SU-DHL-6 (cell line): ENCODE measurements at regions not wholly inside any gene's neighbourhood (a gene's known extent, or its start where the extent isn't known, plus 50 kb on each side); places are given as distances from the start of the nearest gene placed in this dataset.
"Not testable (repeated sequence)": the region's sequence is repeated elsewhere in the genome, so short reads cannot be mapped to it uniquely, and the experiment has no call there.

Experiments
- H2AFZ ChIP-seq: fragments of 200-600 bp; sonication (generic); 2 replicates; pipeline ENCODE4 v1.6.1; 2014; ENCODE audit warnings: low read depth, mild to moderate bottlenecking, moderate library complexity, mixed read lengths, antibody characterized with exemption, low read length; ENCODE audit not compliant: severe bottlenecking
- H3F3A ChIP-seq: fragments of 200-600 bp; shearing (Covaris generic); 2 replicates; pipeline ENCODE4 v1.6.0; 2016; ENCODE audit warnings: antibody characterized with exemption, mild to moderate bottlenecking; ENCODE audit not compliant: insufficient read depth
- H3K27ac ChIP-seq: fragments of 200-600 bp; sonication (generic); 2 replicates; pipeline ENCODE4 v1.5.1; 2016; ENCODE audit warnings: low read depth, mild to moderate bottlenecking, low read length, moderate library complexity, mixed read lengths
- H3K27me3 ChIP-seq: fragments of 200-600 bp; sonication (generic), shearing (Covaris generic); 2 replicates; pipeline ENCODE4 v1.6.0; 2014; ENCODE audit warnings: mild to moderate bottlenecking, low read length
- H3K36me3 ChIP-seq: fragments of 200-600 bp; sonication (generic); 2 replicates; pipeline ENCODE4 v1.6.1; 2014; ENCODE audit warnings: mild to moderate bottlenecking, low read length, mixed read lengths
- H3K4me2 ChIP-seq: fragments of 300-600, 200-600 bp; shearing (Covaris generic), sonication (generic); 2 replicates; pipeline ENCODE4 v1.6.0; 2014; ENCODE audit warnings: low read length, low read depth, mild to moderate bottlenecking; ENCODE audit not compliant: poor library complexity, severe bottlenecking
- H3K4me3 ChIP-seq: fragments of 200-600 bp; sonication (generic); 2 replicates; pipeline ENCODE4 v1.5.1; 2014; ENCODE audit warnings: antibody characterized with exemption, low read length, mild to moderate bottlenecking, mixed read lengths; ENCODE audit not compliant: insufficient read depth, poor library complexity, severe bottlenecking
- H3K79me2 ChIP-seq: fragments of 200-600 bp; sonication (generic); 2 replicates; pipeline ENCODE4 v1.6.1; 2014; ENCODE audit warnings: mild to moderate bottlenecking, low read length, moderate library complexity; ENCODE audit not compliant: insufficient read depth
- H3K9ac ChIP-seq: fragments of 200-600 bp; sonication (generic); 2 replicates; pipeline ENCODE4 v1.7.0; 2014; ENCODE audit warnings: mild to moderate bottlenecking, low read length
- H3K9me2 ChIP-seq: fragments of 200-600 bp; sonication (generic); replicated peaks from 2 replicates; pipeline ENCODE4 v1.6.1; 2014; ENCODE audit warnings: low read length; ENCODE audit not compliant: insufficient read depth
- H3K9me3 ChIP-seq: fragments of 200-600 bp; sonication (generic); 2 replicates; pipeline ENCODE4 v1.6.1; 2014; ENCODE audit warnings: low read length, mixed read lengths; ENCODE audit not compliant: insufficient read depth
- H4K20me1 ChIP-seq: fragments of 200-600 bp; sonication (generic); 2 replicates; pipeline ENCODE4 v1.6.1; 2014; ENCODE audit warnings: low read depth, mild to moderate bottlenecking, antibody characterized with exemption, low read length, moderate library complexity, mixed read lengths
- CTCF ChIP-seq: fragments of 200-600 bp; sonication (generic); IDR thresholded peaks from one replicate; pipeline ENCODE4 v1.5.1; 2017; ENCODE audit warnings: antibody characterized with exemption, mild to moderate bottlenecking, low read length, moderate library complexity; ENCODE audit not compliant: insufficient read depth, poor library complexity, severe bottlenecking
- EZH2phosphoT487 ChIP-seq: fragments of 200-600 bp; sonication (generic), shearing (Covaris generic); conservative IDR thresholded peaks from 2 replicates; pipeline ENCODE4 v1.6.1; 2018; ENCODE audit warnings: mild to moderate bottlenecking, antibody characterized with exemption, low read length, moderate library complexity, mixed read lengths

DNA sequence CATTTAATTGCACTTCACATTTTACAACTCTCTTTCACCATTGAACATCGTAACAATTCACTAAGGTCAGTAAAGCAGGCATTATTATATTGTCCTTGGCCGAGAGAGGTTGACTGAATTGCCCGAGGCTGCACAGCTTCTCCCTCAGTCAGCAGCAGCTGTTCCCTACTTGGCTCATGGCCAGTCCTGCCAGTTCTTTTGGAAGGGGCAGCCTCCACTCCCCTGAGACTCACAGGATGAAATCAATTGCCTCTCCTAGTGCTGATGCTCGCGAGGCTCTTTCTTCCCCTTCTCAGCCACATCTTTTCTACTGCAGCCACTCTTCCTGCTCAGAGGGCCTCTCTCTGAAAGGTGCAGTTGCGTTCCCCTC, 79.9 kb upstream of the KCNA1 start:
- Histone ChIP-seq H3K9ac (peak overlapping the region; percentile 75), H3K4me2 (peak overlapping the region; percentile 89), H3K36me3 (no peaks in the 10 kb centered on the region)

DNA sequence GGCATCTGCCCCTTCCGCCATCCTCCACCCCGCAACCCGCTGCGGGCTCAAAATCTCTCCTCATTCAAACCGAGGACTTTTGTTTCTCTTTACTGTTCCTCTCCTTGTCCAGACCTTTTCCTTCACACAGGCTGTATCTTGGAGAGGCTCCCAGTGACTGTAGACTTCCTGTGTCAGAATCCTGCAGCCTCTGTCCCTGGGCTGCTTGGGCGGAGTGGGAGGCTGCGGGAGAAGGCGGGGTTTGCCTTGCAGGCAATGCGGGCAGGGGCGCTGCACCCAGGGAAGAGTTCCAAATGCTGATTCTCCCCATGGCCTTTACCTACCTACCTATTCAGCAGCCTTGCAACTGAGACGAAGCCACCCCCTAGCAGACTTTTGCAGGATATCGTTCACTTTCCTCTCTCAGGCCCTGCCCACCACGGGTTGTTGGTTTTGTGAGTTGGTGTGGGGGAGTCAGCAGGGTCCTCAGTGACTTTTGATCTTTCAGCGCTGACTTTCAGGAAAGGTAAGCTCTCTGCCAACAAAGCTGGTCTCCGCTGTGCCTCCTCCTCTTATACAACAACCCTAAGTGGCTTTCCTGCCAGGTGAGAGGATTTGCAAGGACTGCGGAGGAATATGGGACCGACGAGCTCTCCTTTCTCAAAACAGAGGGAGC, 79.0 kb upstream of the KCNA1 start:
- TF ChIP-seq EZH2phosphoT487, result no peak
- Histone ChIP-seq H3K9me3 (peaks cover 8% of the 10 kb centered on the region; the same call in 1 of the 2 replicates), H3K79me2 (no peaks in the 10 kb centered on the region; the same call in 1 of the 2 replicates), H3K9me2 (no peaks in the 10 kb centered on the region), H3K4me2 (no peak overlapping the region), H3K36me3 (no peaks in the 10 kb centered on the region), H3F3A (peaks cover 6% of the 10 kb centered on the region), H3K27me3 (no peaks in the 10 kb centered on the region), H3K27ac (peak overlapping the region; percentile 89; the same call in 1 of the 2 replicates), H3K9ac (0 out of 2 replicates have a peak overlapping the region, but pooled peaks have one; percentile 75), H3K4me3 (no peak overlapping the region), H4K20me1 (no peaks in the 10 kb centered on the region), H2AFZ (no peak overlapping the region)

More for the DNA sequence above, 79.9 kb upstream of the KCNA1 start:
- H3K27me3 ChIP-seq, result no peaks in the 10 kb centered on the region
- no peaks in the 10 kb centered on the region; the same call in 1 of the 2 replicates for H3K79me2 ChIP-seq
- H3K9me2 ChIP-seq, result no peaks in the 10 kb centered on the region
- peak overlapping the region; percentile 89 for H3K27ac ChIP-seq
- no peak overlapping the region for H2AFZ ChIP-seq
- TF ChIP-seq CTCF, result no peak
- TF ChIP-seq EZH2phosphoT487, result no peak
- peak overlapping the region; percentile 22 for H3K4me3 ChIP-seq
- H3K9me3 ChIP-seq, result peaks cover 8% of the 10 kb centered on the region; the same call in 1 of the 2 replicates
- no peaks in the 10 kb centered on the region for H4K20me1 ChIP-seq
- peaks cover 13% of the 10 kb centered on the region for H3F3A ChIP-seq

GRCh38 chr12:4833053-4833452, 76.7 kb upstream of the KCNA1 start:
- no peaks in the 10 kb centered on the region for H3K9me2 ChIP-seq
- H3K4me2 ChIP-seq, result no peak overlapping the region
- H3F3A ChIP-seq, result no peaks in the 10 kb centered on the region
- no peak for TF ChIP-seq CTCF
- no peak for TF ChIP-seq EZH2phosphoT487
- H3K4me3 ChIP-seq, result no peak overlapping the region
- H3K27me3 ChIP-seq, result no peaks in the 10 kb centered on the region
- H3K79me2 ChIP-seq, result no peaks in the 10 kb centered on the region
- no peaks in the 10 kb centered on the region for H3K36me3 ChIP-seq
- H3K9me3 ChIP-seq, result peaks cover 8% of the 10 kb centered on the region; the same call in 1 of the 2 replicates
- no peak overlapping the region for H2AFZ ChIP-seq
- H3K9ac ChIP-seq, result no peak overlapping the region
- no peaks in the 10 kb centered on the region for H4K20me1 ChIP-seq
- H3K27ac ChIP-seq, result no peak overlapping the region

- no peak overlapping the region for H3K4me3 ChIP-seq
- H3F3A ChIP-seq, result no peaks in the 10 kb centered on the region
- no peak overlapping the region for H2AFZ ChIP-seq
- H3K9me2 ChIP-seq, result no peaks in the 10 kb centered on the region
- no peaks in the 10 kb centered on the region for H4K20me1 ChIP-seq
- no peak overlapping the region for H3K27ac ChIP-seq
- no peaks in the 10 kb centered on the region for H3K27me3 ChIP-seq
- H3K4me2 ChIP-seq, result no peak overlapping the region
- peaks cover 8% of the 10 kb centered on the region; the same call in 1 of the 2 replicates for H3K9me3 ChIP-seq
- H3K79me2 ChIP-seq, result no peaks in the 10 kb centered on the region
- H3K9ac ChIP-seq, result no peak overlapping the region
- no peaks in the 10 kb centered on the region for H3K36me3 ChIP-seq
- TF ChIP-seq EZH2phosphoT487 (no peak), CTCF (no peak)
Observed at GRCh38 chr12:4833524-4833923, 76.2 kb upstream of the KCNA1 start.

DNA sequence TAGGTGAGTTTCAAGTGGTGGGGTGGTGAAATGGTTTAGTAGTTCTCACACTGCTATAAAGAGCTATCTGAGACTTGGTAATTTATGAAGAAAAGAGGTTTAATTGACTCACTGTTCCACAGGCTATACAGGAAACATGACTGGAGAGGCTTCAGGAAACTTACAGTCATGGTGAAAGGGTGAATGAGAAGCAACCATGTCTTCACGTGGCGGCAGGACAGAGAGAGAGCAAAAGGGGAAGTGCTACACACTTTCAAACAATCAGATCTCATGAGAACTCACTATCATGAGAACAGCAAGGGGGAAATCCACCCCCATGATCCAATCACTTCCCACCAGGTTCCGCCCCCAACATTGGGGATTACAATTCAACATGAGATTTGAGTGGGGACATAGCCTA, 67.3 kb upstream of the KCNA1 start:
- H4K20me1 ChIP-seq, H3K27me3 ChIP-seq, H3K4me3 ChIP-seq, H3K9ac ChIP-seq, H3K79me2 ChIP-seq, H3K27ac ChIP-seq, H3K36me3 ChIP-seq, H3K9me2 ChIP-seq, H2AFZ ChIP-seq, H3F3A ChIP-seq, H3K4me2 ChIP-seq, H3K9me3 ChIP-seq: not testable (repeated sequence)
